ENCODE measurements at regions not wholly inside any gene's neighbourhood (a gene's known extent, or its start where the extent isn't known, plus 50 kb on each side); places are given as distances from the start of the nearest gene placed in this dataset.
"Not testable (repeated sequence)": the region's sequence is repeated elsewhere in the genome, so short reads cannot be mapped to it uniquely, and the experiment has no call there.

DNA sequence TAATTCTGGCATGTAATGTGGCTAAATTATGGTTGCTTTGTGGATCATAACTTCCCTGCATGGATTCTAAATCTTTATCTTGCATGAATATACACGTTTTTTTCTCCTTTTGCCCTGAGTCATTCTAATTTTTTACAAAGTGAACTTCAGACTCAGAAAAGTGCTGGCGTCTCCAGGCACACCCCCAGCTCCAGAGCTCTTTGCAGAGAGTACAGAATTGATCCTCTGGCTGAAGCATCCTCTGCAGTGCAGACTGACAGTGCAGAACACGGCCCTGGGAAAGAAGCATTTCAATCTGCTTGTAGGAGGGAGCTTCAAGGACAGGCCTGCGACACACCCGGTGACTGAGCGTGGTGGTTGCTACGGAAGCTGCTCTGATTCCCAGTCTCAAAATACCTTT lies 228.1 kb downstream of the FGF9 start:
- Mint-ChIP-seq H3K4me3 (no peak overlapping the region), H3K36me3 (ENCODE audit: insufficient read depth) (no peaks in the 10 kb centered on the region), H3K9me3 (no peaks in the 10 kb centered on the region), H3K27me3 (ENCODE audit: low read depth) (peaks cover 2% of the 10 kb centered on the region), H3K4me1 (ENCODE audit: low read depth) (no peaks in the 10 kb centered on the region)
- DNase-seq (no peak), ATAC-seq (no peak)

DNA sequence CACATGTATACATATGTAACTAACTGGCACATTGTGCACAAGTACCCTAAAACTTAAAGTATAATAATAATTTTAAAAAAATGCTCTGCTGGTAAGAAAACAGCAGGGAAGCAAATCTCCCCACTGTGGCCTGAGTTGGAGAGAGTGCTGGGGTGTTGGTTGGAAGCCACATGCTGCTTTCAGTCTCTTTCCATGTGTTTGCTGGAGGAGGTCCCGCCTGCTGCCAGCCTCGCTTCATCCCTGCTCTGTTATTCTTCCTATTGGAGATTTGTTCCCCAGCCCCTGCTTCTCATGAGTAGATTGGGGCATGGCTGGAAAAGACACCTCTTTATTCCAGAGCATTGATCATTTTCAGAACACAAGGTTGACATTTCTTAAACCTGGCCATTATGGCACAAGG lies 230.5 kb downstream of the FGF9 start:
- ATAC-seq (no peak), DNase-seq (no peak)
- H3K9me3 Mint-ChIP-seq, result no peaks in the 10 kb centered on the region
- no peaks in the 10 kb centered on the region for H3K27me3 Mint-ChIP-seq (ENCODE audit: low read depth)
- no peak overlapping the region for H3K4me3 Mint-ChIP-seq
- no peaks in the 10 kb centered on the region for H3K36me3 Mint-ChIP-seq (ENCODE audit: insufficient read depth)
- H3K4me1 Mint-ChIP-seq (ENCODE audit: low read depth), result no peaks in the 10 kb centered on the region

DNA sequence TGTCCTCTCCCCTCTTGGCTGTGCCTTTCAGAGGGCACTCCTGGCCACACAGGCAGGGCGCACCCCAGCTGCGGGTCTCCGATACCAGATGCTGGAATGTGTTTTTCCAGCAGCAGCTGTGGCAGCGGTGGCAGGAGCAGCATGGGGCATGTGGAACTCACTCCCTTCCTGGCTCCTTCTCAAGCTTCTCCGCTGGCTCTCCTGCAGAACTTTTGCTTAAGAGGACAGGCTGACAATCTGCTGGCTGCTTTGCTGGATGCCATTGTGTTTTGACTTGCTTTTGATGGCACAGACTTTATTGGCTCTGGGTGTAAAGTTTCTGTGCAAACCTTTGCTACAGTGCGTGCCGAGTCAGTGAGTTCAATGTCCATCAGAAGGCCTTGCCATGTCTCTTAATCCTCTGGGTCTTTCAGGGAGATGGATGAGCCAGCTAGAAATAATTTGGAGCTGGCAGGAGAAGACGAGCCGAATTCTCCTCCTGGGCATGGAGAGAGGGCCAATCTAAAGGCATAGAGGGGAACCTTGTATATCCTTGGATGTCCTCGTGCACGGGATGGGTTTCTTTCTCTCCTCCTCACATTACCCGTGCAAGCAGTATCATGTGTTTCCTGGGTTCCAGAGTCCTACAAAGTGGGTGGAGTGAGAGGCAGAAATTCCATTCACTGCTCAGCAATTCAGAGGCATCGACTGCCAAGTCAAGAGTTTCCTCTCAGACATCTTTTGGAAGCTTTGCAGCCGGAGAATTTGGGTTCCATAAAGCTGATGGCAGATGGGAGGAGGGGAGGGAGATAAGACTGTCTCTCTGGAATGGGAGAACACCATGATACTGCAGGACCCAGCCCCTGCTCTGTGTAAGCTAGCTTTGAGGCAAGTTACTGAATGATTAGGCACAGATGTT lies 231.2 kb downstream of the FGF9 start:
- no peaks in the 10 kb centered on the region for H3K36me3 Mint-ChIP-seq (ENCODE audit: insufficient read depth)
- H3K4me1 Mint-ChIP-seq (ENCODE audit: low read depth), result no peaks in the 10 kb centered on the region
- H3K9me3 Mint-ChIP-seq, result no peaks in the 10 kb centered on the region
- no peaks in the 10 kb centered on the region for H3K27me3 Mint-ChIP-seq (ENCODE audit: low read depth)
- no peak for DNase-seq
- ATAC-seq, result no peak
- H3K4me3 Mint-ChIP-seq, result no peak overlapping the region

DNA sequence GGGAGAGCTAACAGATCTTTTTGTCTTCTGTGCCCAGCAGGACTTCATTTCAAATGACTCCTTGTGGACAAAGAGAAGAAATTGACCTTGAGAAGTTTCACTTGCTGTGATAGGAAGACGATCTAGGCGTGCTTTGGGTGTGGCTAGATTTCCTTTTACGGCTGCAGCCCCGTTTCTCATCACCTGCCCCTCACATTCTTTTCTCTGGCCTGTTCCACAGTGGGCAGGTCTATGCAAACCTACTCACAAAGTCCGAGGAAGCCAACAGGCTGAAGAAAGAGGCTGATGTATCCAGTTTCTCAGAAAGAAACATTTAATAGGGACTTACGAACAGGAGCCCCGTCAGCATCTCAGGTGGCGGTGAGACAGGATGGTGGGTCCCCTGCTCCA lies 231.8 kb downstream of the FGF9 start:
- Mint-ChIP-seq H3K9me3 (no peaks in the 10 kb centered on the region), H3K4me1 (ENCODE audit: low read depth) (no peaks in the 10 kb centered on the region), H3K27me3 (ENCODE audit: low read depth) (no peaks in the 10 kb centered on the region), H3K4me3 (no peak overlapping the region), H3K36me3 (ENCODE audit: insufficient read depth) (no peaks in the 10 kb centered on the region)
- no peak for ATAC-seq
- no peak for DNase-seq

DNA sequence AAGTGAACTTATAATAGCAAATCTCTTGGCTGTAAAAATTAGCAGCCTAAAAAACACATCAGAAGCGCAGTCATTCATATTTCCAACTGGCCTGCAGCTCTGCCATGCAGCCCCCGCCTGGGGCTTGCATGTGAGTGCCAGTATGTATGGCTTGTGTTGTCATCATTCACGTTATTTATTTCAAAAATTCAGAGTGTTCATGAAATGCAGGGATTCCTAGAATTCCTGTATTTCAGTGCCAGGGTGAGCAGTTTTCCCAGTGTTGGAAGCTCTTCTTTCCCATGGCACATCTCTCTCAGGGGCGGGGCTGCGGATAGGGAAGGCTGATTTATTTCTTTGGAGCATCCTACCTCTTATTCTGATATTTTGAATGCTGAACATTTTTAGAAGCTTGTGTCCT lies 234.6 kb downstream of the FGF9 start:
- Mint-ChIP-seq H3K4me1 (ENCODE audit: low read depth) (no peaks in the 10 kb centered on the region), H3K36me3 (ENCODE audit: insufficient read depth) (no peaks in the 10 kb centered on the region), H3K27me3 (ENCODE audit: low read depth) (no peaks in the 10 kb centered on the region), H3K4me3 (no peak overlapping the region), H3K9me3 (no peaks in the 10 kb centered on the region)
- DNase-seq, result no peak
- no peak for ATAC-seq

DNA sequence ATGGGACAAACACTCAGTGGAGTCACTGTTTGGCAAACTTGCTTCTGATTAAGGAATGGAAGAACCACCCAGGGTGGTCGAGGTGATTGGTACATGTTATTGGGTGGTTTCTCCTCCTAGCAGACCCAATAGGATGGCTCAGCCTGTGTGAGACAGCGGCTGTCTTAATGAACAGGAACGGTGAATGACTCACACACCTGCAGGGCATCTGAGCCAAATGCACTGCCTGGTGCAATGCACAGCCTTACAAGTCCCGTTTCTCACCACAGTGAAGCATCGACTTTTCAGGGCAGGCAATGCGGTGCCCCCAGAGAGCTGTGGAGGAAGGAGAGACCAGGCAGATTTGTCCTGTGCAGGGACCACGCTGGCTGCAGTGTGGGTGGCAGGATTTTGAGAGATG lies 238.5 kb downstream of the FGF9 start:
- Mint-ChIP-seq H3K4me3 (no peak overlapping the region), H3K9me3 (no peaks in the 10 kb centered on the region), H3K36me3 (ENCODE audit: insufficient read depth) (no peaks in the 10 kb centered on the region), H3K4me1 (ENCODE audit: low read depth) (no peaks in the 10 kb centered on the region), H3K27me3 (ENCODE audit: low read depth) (no peaks in the 10 kb centered on the region)
- ATAC-seq, result no peak
- no peak for DNase-seq

DNA sequence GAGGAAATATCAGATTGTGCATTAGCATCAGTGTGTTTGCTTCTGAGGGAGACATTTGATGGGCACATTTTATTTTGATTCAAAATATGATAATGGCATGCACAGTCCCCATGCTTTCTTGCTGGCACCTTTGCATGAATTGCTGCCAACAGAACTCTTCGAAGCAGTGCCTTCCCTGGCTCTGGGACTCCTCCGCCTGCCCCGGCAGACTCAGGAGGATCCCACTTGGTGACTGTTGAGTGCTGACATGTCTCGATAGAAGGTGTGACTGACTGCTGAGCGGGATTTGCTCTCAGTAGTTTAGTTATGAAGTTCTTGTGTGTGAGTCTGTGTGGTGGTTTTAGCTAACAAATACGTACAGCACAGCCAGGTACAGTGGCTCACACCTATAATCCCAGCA lies 239.7 kb downstream of the FGF9 start:
- Mint-ChIP-seq H3K36me3 (ENCODE audit: insufficient read depth) (no peaks in the 10 kb centered on the region), H3K4me3 (no peak overlapping the region), H3K4me1 (ENCODE audit: low read depth) (no peaks in the 10 kb centered on the region), H3K27me3 (ENCODE audit: low read depth) (no peaks in the 10 kb centered on the region), H3K9me3 (no peaks in the 10 kb centered on the region)
- DNase-seq (no peak), ATAC-seq (no peak)

DNA sequence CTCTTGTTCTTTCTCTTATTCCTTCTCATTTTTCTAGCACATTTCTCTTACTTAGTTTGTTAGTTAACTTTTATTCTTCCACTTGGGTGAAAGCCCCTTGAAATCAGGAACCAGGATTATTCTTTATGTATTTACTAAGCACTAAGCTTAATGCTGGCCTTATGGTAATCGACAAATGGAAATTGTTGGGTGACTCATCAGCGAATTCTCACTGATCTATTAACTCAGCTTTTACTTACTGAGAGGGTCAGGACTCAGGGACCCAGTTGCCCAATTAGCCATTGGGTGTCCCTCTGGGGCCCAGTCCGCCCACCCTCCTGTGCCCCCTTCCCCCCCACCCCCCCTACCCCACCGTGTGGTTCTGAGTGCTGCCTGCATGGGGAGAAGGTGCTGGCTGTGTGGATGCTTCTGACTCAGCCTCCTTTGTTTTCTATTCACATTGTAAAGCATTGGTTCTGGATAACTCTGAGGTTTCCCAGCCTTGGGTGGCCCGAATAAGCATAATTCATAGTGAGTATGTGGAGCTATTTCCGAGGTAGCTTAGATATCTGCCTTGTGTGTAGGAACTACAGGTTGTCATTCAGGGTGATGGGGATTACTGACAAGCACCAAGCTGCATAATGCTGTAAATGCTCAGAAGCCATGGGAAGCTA lies 240.9 kb downstream of the FGF9 start:
- H3K27me3 Mint-ChIP-seq (ENCODE audit: low read depth), result no peaks in the 10 kb centered on the region
- no peak for DNase-seq
- H3K9me3 Mint-ChIP-seq, result no peaks in the 10 kb centered on the region
- no peaks in the 10 kb centered on the region for H3K4me1 Mint-ChIP-seq (ENCODE audit: low read depth)
- H3K36me3 Mint-ChIP-seq (ENCODE audit: insufficient read depth), result no peaks in the 10 kb centered on the region
- no peak for ATAC-seq
- no peak overlapping the region for H3K4me3 Mint-ChIP-seq

DNA sequence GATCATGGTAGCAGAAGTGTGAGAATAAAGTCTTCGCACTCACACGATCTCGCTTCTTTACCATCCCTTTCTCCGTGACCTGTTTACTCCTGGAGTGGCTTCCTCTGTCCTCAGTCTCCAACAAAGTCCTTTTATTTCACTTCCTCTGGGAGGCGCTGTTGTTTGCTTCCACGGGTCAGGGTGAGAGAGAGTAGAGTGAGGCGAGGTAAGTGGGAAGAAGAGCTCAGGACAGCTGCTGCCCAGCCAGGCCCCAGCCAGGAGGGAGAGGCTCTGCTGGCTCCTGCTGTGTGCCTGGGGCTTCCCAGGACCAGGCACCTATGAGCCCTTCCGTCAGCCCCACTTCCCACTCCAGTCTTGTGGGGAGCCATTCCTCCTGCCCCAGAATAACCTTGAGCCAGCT lies 242.1 kb downstream of the FGF9 start:
- Mint-ChIP-seq H3K27me3 (ENCODE audit: low read depth) (no peaks in the 10 kb centered on the region), H3K9me3 (no peaks in the 10 kb centered on the region), H3K36me3 (ENCODE audit: insufficient read depth) (no peaks in the 10 kb centered on the region), H3K4me3 (no peak overlapping the region), H3K4me1 (ENCODE audit: low read depth) (no peaks in the 10 kb centered on the region)
- ATAC-seq (no peak), DNase-seq (no peak)

DNA sequence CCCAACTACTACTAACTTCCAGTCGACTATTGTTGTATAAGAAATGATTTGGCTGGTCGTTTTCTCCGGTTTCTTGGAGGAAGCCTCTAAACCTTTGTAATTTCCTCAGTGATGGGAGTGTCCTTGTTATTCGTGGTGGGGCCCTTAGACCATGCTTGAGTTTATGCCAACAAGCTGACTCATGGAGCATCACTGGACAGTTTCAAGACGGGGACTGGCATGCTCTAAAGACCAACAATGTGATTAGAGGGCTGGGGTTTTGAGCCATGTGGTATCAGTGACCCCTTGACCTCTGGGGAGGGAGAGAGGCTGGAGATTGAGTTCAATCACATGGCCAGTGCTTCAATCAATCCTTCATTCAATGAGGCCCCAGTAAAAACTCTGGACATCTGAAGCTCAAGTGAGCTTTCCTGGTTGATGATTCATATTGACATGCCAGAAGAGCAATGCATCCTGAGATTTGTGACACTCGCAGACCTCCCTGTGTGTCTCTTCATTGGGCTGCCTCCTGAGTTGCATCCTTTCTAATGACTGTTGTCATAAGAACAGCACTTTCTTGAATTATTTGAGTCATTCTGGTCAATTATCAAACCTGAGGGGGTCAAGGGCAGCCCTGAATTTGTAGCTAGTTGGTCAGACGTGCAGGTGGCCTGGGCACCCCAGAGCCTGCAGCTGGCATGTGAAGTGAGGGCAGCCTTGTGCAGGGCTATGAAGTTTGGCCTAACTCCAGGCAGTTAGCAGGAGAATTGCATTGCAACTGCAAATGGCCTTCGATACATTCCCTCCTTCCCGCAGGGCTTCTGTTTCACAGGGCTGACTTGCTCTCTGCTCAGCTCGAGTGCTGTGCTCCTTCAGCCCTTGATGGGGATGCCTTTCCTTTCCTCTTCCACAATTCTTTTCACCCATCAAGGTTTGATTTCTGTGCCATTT lies 246.5 kb downstream of the FGF9 start:
- Mint-ChIP-seq H3K4me1 (ENCODE audit: low read depth) (no peaks in the 10 kb centered on the region), H3K9me3 (no peaks in the 10 kb centered on the region), H3K27me3 (ENCODE audit: low read depth) (no peaks in the 10 kb centered on the region), H3K4me3 (no peak overlapping the region), H3K36me3 (ENCODE audit: insufficient read depth) (no peaks in the 10 kb centered on the region)
- ATAC-seq (no peak), DNase-seq (no peak)

DNA sequence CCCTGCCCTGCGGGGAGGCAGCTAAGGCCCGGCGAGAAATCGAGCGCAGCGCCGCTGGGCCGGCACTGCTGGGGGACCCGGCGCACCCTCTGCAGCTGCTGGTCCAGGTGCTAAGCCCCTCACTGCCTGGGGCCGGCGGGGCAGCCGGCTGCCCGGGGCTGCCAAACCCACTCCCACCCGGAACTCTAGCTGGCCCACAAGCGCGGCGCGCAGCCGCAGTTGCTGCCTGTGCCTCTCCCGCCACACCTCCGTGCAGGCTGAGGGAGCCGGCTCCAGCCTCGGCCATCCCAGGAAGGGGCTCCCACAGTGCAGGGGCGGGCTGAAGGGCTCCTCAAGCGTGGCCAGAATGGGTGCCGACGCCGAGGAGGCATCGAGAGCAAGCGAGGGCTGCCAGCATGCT lies 249.9 kb downstream of the FGF9 start:
- not testable (repeated sequence) for DNase-seq; H3K9me3 Mint-ChIP-seq; H3K27me3 Mint-ChIP-seq (ENCODE audit: low read depth); ATAC-seq; H3K4me3 Mint-ChIP-seq; H3K4me1 Mint-ChIP-seq (ENCODE audit: low read depth); H3K36me3 Mint-ChIP-seq (ENCODE audit: insufficient read depth)

DNA sequence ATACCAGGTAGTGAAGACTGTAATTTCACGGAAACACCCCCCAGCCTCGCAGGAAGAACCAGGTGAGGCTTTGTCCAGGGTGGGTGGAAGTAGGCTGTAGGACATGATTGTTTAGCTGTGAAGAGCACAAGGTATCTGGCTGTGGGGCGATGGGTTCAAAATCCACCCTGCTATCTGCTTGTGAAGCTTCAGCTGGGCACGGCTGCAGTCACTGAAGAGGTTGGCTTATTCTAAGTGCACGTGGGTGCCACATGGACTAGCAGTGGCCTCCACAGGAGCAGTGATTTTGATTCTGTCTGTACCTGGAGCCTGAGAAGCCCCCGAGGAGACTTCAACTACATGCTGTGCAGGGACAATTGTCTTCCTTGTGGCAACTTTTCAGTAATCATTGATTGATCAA lies 254.1 kb downstream of the FGF9 start:
- Mint-ChIP-seq H3K9me3 (no peaks in the 10 kb centered on the region), H3K36me3 (ENCODE audit: insufficient read depth) (no peaks in the 10 kb centered on the region), H3K27me3 (ENCODE audit: low read depth) (no peaks in the 10 kb centered on the region), H3K4me1 (ENCODE audit: low read depth) (no peaks in the 10 kb centered on the region), H3K4me3 (no peak overlapping the region)
- DNase-seq (no peak), ATAC-seq (no peak)

DNA sequence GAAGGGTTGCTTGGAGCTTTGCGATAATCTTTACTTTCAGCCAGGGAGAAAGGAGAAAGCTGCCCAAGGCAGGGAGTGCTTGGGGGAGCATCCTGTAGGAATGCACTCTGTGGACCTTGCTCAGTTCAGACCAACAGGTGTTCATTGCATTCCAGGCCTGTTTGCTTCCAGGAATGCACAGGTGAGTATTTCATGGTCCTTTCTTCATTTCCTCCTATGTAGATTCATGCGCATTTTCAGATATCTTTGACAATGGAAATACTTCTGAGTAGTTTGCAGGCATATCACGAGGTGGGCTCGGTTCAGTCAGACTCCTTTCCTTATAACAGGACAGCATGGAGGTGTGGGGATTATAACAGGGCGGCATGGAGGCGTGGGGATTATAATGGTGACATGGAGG lies 254.8 kb downstream of the FGF9 start:
- Mint-ChIP-seq H3K36me3 (ENCODE audit: insufficient read depth) (no peaks in the 10 kb centered on the region), H3K4me3 (no peak overlapping the region), H3K27me3 (ENCODE audit: low read depth) (no peaks in the 10 kb centered on the region), H3K9me3 (no peaks in the 10 kb centered on the region), H3K4me1 (ENCODE audit: low read depth) (no peaks in the 10 kb centered on the region)
- DNase-seq (no peak), ATAC-seq (no peak)

DNA sequence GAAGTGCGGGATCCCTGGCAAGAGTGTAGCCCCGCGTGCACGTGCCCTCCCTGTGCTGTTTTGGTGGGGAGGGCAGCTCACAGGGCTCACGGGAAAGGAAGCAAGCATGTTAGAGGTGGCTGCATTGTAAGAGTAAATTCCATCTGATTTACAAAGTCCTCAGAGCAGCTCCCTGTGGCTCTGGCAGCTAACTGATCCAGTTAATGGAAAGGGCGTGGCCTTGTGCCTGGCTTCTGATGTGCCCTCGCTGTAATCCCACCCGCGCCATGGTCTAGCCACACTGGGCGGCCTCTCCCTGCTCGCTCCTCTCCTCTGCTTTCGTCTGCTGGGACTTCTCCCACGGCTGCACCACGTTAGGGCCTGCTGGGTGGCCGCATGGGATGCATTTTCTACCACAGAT lies 258.5 kb downstream of the FGF9 start:
- Mint-ChIP-seq H3K36me3 (ENCODE audit: insufficient read depth) (no peaks in the 10 kb centered on the region), H3K9me3 (no peaks in the 10 kb centered on the region), H3K27me3 (ENCODE audit: low read depth) (no peaks in the 10 kb centered on the region), H3K4me1 (ENCODE audit: low read depth) (no peaks in the 10 kb centered on the region), H3K4me3 (no peak overlapping the region)
- no peak for DNase-seq
- no peak for ATAC-seq
